Tibial nerve (tissue), 4 donors: ENCODE measurements at regions not wholly inside any gene's neighbourhood (a gene's known extent, or its start where the extent isn't known, plus 50 kb on each side); places are given as distances from the start of the nearest gene placed in this dataset.

ENCODE experiments used
- CTCF ChIP-seq, 5 experiments: fragments of 200-600 bp in 3 of 5; fragments of 450-650 bp in 2 of 5; sonication (generic) in 3 of 5; IDR thresholded peaks; one replicate each; pipeline ENCODE4 v1.5.1; 2016 to 2019; ENCODE audit warnings: antibody characterized with exemption in 5 of 5, mild to moderate bottlenecking in 3 of 5, moderate library complexity in 2 of 5
- EP300 ChIP-seq, 2 donors: sonication (generic); formaldehyde crosslinking; IDR thresholded peaks; one replicate each; pipeline ENCODE4 v1.6.1; 2017; ENCODE audit warnings: antibody characterized with exemption in 2 of 2, mild to moderate bottlenecking in 1 of 2

GRCh38 chr2:16199882-16200553 is 259.7 kb downstream of the MYCN start:
- no peak for TF ChIP-seq CTCF (IDR thresholded peaks at IDR 0.05)
- no peak for TF ChIP-seq EP300 (IDR thresholded peaks at IDR 0.05)
